Esophagus (tissue), 2 donors: ENCODE measurements at regions not wholly inside any gene's neighbourhood (a gene's known extent, or its start where the extent isn't known, plus 50 kb on each side); places are given as distances from the start of the nearest gene placed in this dataset.

Source experiments
- H3K27ac ChIP-seq, 2 donors: one replicate each; pipeline ENCODE4 v1.5.1; 2013; ENCODE audit warnings: low read depth in 2 of 2, mild to moderate bottlenecking in 2 of 2, inconsistent platforms in 1 of 2, low read length in 1 of 2, moderate library complexity in 1 of 2
- H3K27me3 ChIP-seq, 2 donors: one replicate each; pipeline ENCODE4 v1.6.1; 2013; ENCODE audit warnings: low read length in 2 of 2, control low read depth in 1 of 2, mild to moderate bottlenecking in 1 of 2; ENCODE audit not compliant: insufficient read depth in 2 of 2, control insufficient read depth in 1 of 2
- H3K36me3 ChIP-seq, 2 donors: one replicate each; pipeline ENCODE4 v1.6.1; 2013; ENCODE audit warnings: low read length in 1 of 2; ENCODE audit not compliant: control insufficient read depth in 2 of 2, insufficient read depth in 2 of 2
- H3K4me1 ChIP-seq, 2 donors: one replicate each; pipeline ENCODE4 v1.6.1; 2013; ENCODE audit warnings: low read length in 1 of 2; ENCODE audit not compliant: control insufficient read depth in 2 of 2, insufficient read depth in 2 of 2
- H3K4me3 ChIP-seq, 2 donors: one replicate each; pipeline ENCODE4 v1.5.1; 2013; ENCODE audit warnings: low read length in 2 of 2, mild to moderate bottlenecking in 2 of 2, low read depth in 1 of 2, moderate library complexity in 1 of 2
- H3K9me3 ChIP-seq, 2 donors: one replicate each; pipeline ENCODE4 v1.6.1; 2013; ENCODE audit warnings: mild to moderate bottlenecking in 2 of 2, low read depth in 1 of 2, low read length in 1 of 2, moderate library complexity in 1 of 2; ENCODE audit not compliant: control insufficient read depth in 2 of 2, insufficient read depth in 1 of 2
- WGBS, 2 donors: extraction: QIAGEN DNeasy Blood & Tissue Kit; methylation state at CpG; one replicate each; pipeline ENCODE4 v1.1.7; 2013; 5-methylcytosine and 5-hydroxymethylcytosine counted together
- donor health status: healthy with polysubstance abuse.
- donor health status: Bipolar disorder and iron deficiency.

DNA sequence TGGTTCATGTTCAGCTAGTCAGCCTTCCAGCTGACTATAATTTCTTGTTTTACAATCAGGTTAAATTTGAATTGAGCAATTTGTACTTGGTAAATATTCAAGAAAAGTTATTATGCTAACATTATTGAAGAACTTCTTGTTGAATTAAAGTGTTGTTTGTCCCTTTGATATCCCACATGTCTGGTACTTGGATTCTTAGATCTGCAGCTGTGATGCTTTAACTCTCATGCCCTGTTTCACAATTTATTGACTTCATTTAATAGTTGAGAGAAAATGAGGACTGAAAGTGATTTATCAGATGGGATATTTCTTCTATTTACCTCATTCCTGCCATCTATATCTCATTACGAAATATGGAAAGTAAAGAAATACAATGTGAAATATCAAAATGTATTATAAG is 92.8 kb downstream of the FASLG start:
- 84 to 93% methylated on average over 1 of the region's 1 CpG for WGBS, 2 donors
- Histone ChIP-seq H3K27ac (no peak overlapping the region), H3K27me3 (no peaks in the 10 kb centered on the region), H3K4me3 (no peak overlapping the region), H3K4me1 (peaks cover 0 to 2% of the 10 kb centered on the region in 2 donors), H3K36me3 (no peaks in the 10 kb centered on the region), H3K9me3 (no peaks in the 10 kb centered on the region)

DNA sequence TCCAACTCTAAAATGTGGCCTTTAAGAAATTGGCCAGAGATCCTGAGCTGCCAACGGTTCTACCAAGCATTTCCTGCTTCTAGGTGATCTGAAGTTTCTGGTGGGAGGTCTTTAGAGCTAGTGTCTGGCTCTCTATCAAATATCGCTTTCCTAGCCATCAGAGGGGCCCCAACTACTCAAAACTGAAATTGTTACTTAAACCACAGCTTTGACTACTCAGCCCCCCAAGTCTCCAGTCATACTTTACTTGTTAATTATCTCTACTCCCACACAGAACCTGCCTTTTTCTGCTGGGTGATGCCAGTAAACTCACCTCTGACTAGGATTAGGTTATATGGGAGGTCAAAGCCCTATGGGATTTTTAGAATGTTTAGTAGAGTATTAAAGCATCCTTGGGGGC is 95.1 kb downstream of the FASLG start:
- no peaks in the 10 kb centered on the region for H3K27me3 ChIP-seq
- no peak overlapping the region for H3K27ac ChIP-seq
- no peaks in the 10 kb centered on the region for H3K4me1 ChIP-seq
- no peak overlapping the region for H3K4me3 ChIP-seq
- 56 to 61% methylated on average over 2 of the region's 2 CpGs for WGBS, 2 donors
- H3K36me3 ChIP-seq = no peaks in the 10 kb centered on the region
- no peaks in the 10 kb centered on the region for H3K9me3 ChIP-seq

DNA sequence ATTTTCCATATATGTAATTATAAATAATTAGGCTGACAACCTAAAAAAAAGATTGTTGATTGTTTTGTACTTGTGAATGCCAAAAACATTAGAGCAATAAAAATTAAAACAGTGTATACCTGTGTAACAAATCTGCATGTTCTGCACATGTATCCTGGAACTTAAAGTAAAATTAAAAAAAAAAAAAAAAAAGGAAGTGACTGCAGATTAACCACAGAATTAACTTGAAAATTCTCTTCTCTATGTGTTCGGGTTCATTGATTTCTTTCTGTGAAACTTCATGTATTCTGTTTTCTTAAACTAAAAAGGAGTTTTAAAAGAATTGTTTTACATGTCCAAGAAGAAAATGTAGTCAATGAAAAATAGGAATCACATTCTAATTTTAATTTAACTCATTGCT is 95.7 kb downstream of the FASLG start:
- Histone ChIP-seq H3K4me3 (no peak overlapping the region), H3K4me1 (no peaks in the 10 kb centered on the region), H3K27ac (no peak overlapping the region), H3K27me3 (no peaks in the 10 kb centered on the region), H3K36me3 (no peaks in the 10 kb centered on the region), H3K9me3 (no peaks in the 10 kb centered on the region)
- WGBS, 2 donors = 74 to 81% methylated on average over 1 of the region's 1 CpG

DNA sequence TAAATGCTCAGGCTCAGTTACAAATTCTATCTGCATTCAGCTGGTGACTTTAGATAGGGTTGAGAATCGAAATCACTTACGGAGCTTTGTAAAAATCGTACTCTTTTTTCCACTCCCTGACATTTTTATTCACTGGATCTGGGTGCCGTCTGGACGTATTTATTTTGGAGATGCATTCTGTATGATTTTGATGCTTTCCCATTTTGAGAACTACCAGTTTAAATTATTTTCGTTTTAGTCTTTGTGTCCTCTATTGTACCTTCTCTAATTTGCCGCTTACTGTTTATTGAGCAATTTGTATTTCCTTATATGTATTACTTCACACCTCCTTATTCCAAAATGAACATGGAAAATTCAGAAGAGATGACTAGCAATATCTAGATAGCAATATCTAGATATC is 96.2 kb downstream of the FASLG start:
- Histone ChIP-seq H3K27ac (no peak overlapping the region), H3K36me3 (no peaks in the 10 kb centered on the region), H3K27me3 (no peaks in the 10 kb centered on the region), H3K4me1 (no peaks in the 10 kb centered on the region), H3K9me3 (no peaks in the 10 kb centered on the region), H3K4me3 (no peak overlapping the region)
- WGBS, 2 donors = 89 to 95% methylated on average over 7 of the region's 7 CpGs

DNA sequence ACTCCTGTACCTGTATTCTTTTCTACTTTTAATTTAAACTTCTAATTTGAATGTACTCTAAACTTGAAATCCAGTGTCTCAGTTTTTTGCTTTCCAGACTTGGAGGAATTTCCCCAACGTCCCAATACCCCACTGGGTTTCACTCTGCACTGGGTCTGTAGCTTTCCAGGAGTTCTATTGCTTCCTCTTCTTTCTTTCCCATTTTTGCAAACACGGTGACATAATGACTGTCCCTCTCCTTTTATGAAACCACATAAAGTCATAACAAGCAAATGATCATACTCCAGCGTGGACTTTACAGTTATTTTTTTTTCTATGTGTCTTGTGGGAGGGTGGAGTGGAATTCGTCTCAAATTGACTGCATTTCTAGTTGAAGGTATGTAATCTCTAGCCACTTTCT is 97.1 kb downstream of the FASLG start:
- Histone ChIP-seq H3K4me1 (no peaks in the 10 kb centered on the region), H3K4me3 (no peak overlapping the region), H3K27me3 (no peaks in the 10 kb centered on the region), H3K27ac (no peak overlapping the region), H3K36me3 (no peaks in the 10 kb centered on the region), H3K9me3 (no peaks in the 10 kb centered on the region)
- 69 to 74% methylated on average over 4 of the region's 4 CpGs for WGBS, 2 donors

DNA sequence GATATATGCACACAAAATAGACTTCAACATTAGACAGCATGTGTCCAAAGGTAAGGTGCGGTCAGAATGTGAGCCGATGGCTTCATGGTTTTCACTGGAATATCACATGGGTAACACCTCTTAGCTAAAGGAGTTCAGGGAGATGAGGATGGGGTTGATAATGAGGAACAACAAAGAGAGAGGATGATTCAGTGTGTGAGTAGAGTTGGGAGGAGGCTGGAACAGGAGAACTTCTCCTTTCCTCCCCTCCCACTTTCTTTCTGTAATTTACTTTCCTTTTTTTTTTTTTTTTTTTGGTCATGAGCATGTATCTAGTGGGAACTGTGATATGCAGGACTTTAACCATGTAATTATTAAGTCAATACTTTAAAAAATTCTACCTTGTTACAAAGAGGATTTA is 99.4 kb downstream of the FASLG start:
- H3K4me3 ChIP-seq = no peak overlapping the region
- H3K36me3 ChIP-seq = no peaks in the 10 kb centered on the region
- WGBS, 2 donors = 97 to 99% methylated on average over 2 of the region's 2 CpGs
- no peaks in the 10 kb centered on the region for H3K9me3 ChIP-seq
- H3K27ac ChIP-seq = no peak overlapping the region
- no peaks in the 10 kb centered on the region for H3K27me3 ChIP-seq
- H3K4me1 ChIP-seq = no peaks in the 10 kb centered on the region

DNA sequence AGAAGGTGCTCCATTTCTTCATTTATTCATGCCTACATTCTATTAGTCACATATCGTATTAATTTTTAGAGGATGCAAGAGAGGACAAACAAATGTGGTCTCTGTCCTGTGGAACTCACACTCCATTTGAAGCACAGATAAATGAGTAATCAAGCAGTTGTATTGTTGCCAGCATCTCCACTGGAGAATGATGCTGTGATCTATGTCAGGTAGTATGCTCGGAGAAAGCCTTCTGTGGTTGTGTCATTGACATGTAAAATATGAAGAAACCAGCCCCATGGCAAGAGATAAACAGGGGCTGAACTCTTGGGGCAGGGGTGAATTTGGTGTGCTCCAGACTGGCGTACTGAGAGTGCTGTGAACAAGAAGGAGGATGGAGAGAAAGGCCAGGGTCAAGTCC is 101.2 kb downstream of the FASLG start:
- Histone ChIP-seq H3K27me3 (no peaks in the 10 kb centered on the region), H3K27ac (no peak overlapping the region), H3K4me1 (no peaks in the 10 kb centered on the region), H3K9me3 (no peaks in the 10 kb centered on the region), H3K4me3 (no peak overlapping the region), H3K36me3 (no peaks in the 10 kb centered on the region)
- 86 to 90% methylated on average over 3 of the region's 3 CpGs for WGBS, 2 donors

DNA sequence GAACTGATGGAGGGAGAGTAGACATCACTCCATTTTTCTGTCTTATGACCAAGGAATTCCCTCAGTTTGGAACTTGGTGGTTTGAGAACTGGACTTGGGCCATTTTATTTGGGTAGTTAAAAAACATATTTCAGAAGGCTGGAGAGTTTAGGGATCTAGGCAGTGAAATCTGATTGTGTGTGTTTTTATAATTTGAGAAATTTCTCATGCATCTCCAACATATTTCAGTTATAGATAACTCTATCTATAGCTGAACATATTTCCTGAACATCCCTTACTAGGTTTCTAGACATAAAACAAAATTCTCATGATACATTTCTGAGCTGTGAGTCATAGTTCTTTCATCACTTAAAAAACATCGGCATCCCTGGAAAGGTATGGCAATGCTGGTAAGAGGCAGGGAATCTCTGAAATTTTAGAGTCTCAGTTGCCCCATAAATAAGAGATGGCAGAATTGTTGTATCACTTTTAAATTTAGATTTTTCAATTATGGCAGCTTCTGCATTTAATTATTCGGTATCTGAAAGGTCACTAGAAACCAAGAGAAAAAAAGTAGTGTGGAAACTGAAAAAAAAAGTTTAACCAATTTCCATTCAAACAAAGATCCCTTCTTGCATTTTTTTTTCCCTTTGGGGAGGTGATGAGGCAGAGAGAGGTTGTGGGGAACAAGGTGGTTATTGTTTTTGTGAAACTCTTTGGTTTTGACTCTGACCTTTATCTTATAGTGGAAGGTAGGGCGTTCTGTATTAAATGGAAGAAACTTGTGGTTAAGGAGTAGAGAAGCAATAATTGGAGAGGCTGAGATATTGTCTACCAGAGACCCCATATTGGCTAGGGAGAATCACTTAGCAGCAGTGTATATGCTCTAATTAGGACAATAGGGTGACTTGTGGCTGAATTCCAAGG is 102.9 kb downstream of the FASLG start:
- no peaks in the 10 kb centered on the region for H3K36me3 ChIP-seq
- no peaks in the 10 kb centered on the region for H3K4me1 ChIP-seq
- 67 to 68% methylated on average over 3 of the region's 3 CpGs for WGBS, 2 donors
- no peak overlapping the region for H3K27ac ChIP-seq
- no peaks in the 10 kb centered on the region for H3K9me3 ChIP-seq
- no peak overlapping the region for H3K4me3 ChIP-seq
- no peaks in the 10 kb centered on the region for H3K27me3 ChIP-seq

DNA sequence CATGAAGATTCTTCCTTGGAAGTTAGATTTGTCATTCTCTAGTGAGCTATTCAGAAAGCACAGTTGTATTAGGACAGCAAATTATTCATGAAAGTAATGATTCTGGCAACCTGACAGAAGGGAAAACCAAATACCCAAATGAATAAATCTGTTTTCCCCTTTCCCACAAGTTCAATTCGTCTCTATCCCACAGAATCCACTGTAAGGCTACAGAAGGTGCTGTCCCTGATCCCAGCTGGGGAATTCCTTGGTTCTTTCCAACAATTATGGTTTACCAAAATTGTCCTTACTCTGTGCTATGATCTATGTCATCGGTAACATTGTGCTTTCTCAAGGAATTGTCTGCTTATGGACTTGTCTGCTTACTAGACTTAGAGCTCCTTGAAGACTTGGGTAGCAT is 104.2 kb downstream of the FASLG start:
- Histone ChIP-seq H3K4me1 (no peaks in the 10 kb centered on the region), H3K9me3 (no peaks in the 10 kb centered on the region), H3K4me3 (no peak overlapping the region), H3K36me3 (no peaks in the 10 kb centered on the region), H3K27ac (no peak overlapping the region), H3K27me3 (no peaks in the 10 kb centered on the region)
- WGBS, 2 donors = 46 to 62% methylated on average over 2 of the region's 2 CpGs

DNA sequence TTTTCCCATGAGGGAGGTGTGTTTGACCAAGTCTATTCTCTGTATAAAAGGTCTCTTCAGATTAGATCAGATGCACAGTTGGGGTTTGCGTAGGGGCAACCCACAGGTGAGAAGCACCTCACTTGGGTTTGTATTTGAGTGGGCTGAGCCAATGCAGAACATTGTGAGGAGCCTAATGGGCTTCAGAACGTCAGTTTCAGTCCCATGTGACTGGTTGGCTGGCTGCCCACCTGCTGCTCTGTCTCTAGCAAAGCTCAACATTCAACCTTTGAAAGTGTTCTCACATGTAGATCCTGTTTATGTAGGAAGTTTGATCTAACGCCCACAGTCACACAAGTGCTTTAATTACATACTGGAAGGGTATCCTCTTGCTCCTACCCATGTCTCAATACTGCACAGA is 105.5 kb downstream of the FASLG start:
- H3K27ac ChIP-seq = no peak overlapping the region
- H3K36me3 ChIP-seq = no peaks in the 10 kb centered on the region
- H3K4me3 ChIP-seq = no peak overlapping the region
- no peaks in the 10 kb centered on the region for H3K27me3 ChIP-seq
- no peaks in the 10 kb centered on the region for H3K9me3 ChIP-seq
- WGBS, 2 donors = 45 to 49% methylated on average over 3 of the region's 3 CpGs
- H3K4me1 ChIP-seq = no peaks in the 10 kb centered on the region
